B cell (primary cell): ENCODE measurements at regions not wholly inside any gene's neighbourhood (a gene's known extent, or its start where the extent isn't known, plus 50 kb on each side); places are given as distances from the start of the nearest gene placed in this dataset.

Source experiments
- ATAC-seq: fragments of 200-7000 bp; cut with Tn5 transposase; one replicate; pipeline ENCODE4 v1.10.0; 2021; ENCODE audit warnings: low read depth, mild to moderate bottlenecking, moderate number of reproducible peaks, moderate library complexity
- CTCF ChIA-PET: fragments of 350-600 bp; sonication (Branson Sonifier 250); formaldehyde crosslinking; loops from one replicate; lab custom pipeline; 2021; ENCODE audit warnings: antibody characterized with exemption, inconsistent platforms; lab: Charles Lee
- POLR2A ChIA-PET: fragments of 350-600 bp; sonication (Branson Sonifier 250); formaldehyde crosslinking; loops from one replicate; lab custom pipeline; 2021; ENCODE audit warnings: antibody characterized with exemption; lab: Charles Lee
- DNase-seq: peaks from one replicate; pipeline ENCODE4 v3.0.0; 2013
- H2AFZ ChIP-seq: 2 replicates; pipeline ENCODE4 v1.6.1; 2012; ENCODE audit warnings: mild to moderate bottlenecking, low read depth, low read length; ENCODE audit not compliant: insufficient read depth, poor library complexity, severe bottlenecking
- H3K27ac ChIP-seq, 2 donors: 1 replicate in 1 of 2; 2 replicates in 1 of 2; pipeline ENCODE4 v1.5.1; 2012 to 2013; ENCODE audit warnings: low read length in 2 of 2, mild to moderate bottlenecking in 2 of 2, moderate library complexity in 1 of 2
- H3K27me3 ChIP-seq, 4 experiments: fragments of 200-600 bp in 1 of 4; sonication (generic) in 1 of 4; replicated peaks in 1 of 4; 1 replicate in 2 of 4; 2 replicates in 2 of 4; pipeline versions ENCODE4 v1.6.1 to v1.7.0; 2013 to 2016; ENCODE audit warnings: low read length in 3 of 4, mild to moderate bottlenecking in 2 of 4, mixed read lengths in 1 of 4, moderate library complexity in 1 of 4; ENCODE audit not compliant: insufficient read depth in 4 of 4, control insufficient read depth in 3 of 4; ENCODE audit errors: control extremely low read depth in 1 of 4
- H3K36me3 ChIP-seq, 2 experiments: replicated peaks in 1 of 2; 1 replicate in 1 of 2; 2 replicates in 1 of 2; pipeline versions ENCODE4 v1.6.1 to v1.7.1; 2013; ENCODE audit warnings: low read length in 1 of 2; ENCODE audit not compliant: insufficient read depth in 2 of 2, control insufficient read depth in 1 of 2; ENCODE audit errors: control extremely low read depth in 1 of 2, extremely low read depth in 1 of 2
- H3K4me1 ChIP-seq, 2 donors: fragments of 200-600 bp in 1 of 2; sonication (generic) in 1 of 2; 1 replicate in 1 of 2; 2 replicates in 1 of 2; pipeline versions ENCODE4 v1.5.1 to v1.6.1; 2013 to 2017; ENCODE audit warnings: low read length in 2 of 2; ENCODE audit not compliant: control insufficient read depth in 2 of 2, insufficient read depth in 2 of 2
- H3K4me2 ChIP-seq: replicated peaks from 2 replicates; pipeline ENCODE3; 2012; ENCODE audit warnings: mild to moderate bottlenecking, low read depth, low read length; ENCODE audit not compliant: poor library complexity, severe bottlenecking
- H3K4me3 ChIP-seq, 5 experiments: fragments of 200-600 bp in 1 of 5; sonication (generic) in 1 of 5; 1 replicate in 3 of 5; 2 replicates in 2 of 5; pipeline versions ENCODE4 v1.5.1 to v1.7.0; 2011 to 2016; ENCODE audit warnings: low read length in 4 of 5, mild to moderate bottlenecking in 4 of 5, low read depth in 2 of 5, control low read depth in 1 of 5, moderate library complexity in 1 of 5; ENCODE audit not compliant: insufficient read depth in 1 of 5; ENCODE audit errors: control extremely low read depth in 1 of 5, extremely low read depth in 1 of 5
- H3K79me2 ChIP-seq: fragments of 200-600 bp; sonication (generic); one replicate; pipeline ENCODE4 v1.6.0; 2016; ENCODE audit warnings: low read length; ENCODE audit not compliant: control insufficient read depth, insufficient read depth
- H3K9ac ChIP-seq: fragments of 200-600 bp; sonication (generic); 2 replicates; pipeline ENCODE4 v1.6.1; 2017; ENCODE audit warnings: mild to moderate bottlenecking, low read length, moderate library complexity
- H3K9me3 ChIP-seq, 3 donors: one replicate each; pipeline versions ENCODE4 v1.6.1 to v1.7.1; 2013; ENCODE audit warnings: low read length in 2 of 3; ENCODE audit not compliant: control insufficient read depth in 2 of 3, insufficient read depth in 1 of 3; ENCODE audit errors: control extremely low read depth in 1 of 3
- H4K20me1 ChIP-seq: 2 replicates; pipeline ENCODE4 v1.6.0; 2012; ENCODE audit warnings: mild to moderate bottlenecking, low read length; ENCODE audit not compliant: insufficient read depth, control insufficient read depth, poor library complexity, severe bottlenecking
- H3K27ac Mint-ChIP-seq: one replicate; pipeline ENCODE4 v1.8.0; 2021; ENCODE audit warnings: mixed read lengths
- H3K27me3 Mint-ChIP-seq: one replicate; pipeline ENCODE4 v1.8.0; 2021; ENCODE audit warnings: mixed read lengths
- H3K4me1 Mint-ChIP-seq: one replicate; pipeline ENCODE4 v1.8.0; 2021; ENCODE audit warnings: mixed read lengths
- H3K4me3 Mint-ChIP-seq: one replicate; pipeline ENCODE4 v1.8.0; 2021; ENCODE audit warnings: mixed read lengths
- H3K9me3 Mint-ChIP-seq: one replicate; pipeline ENCODE4 v1.8.0; 2022; ENCODE audit warnings: mixed read lengths; ENCODE audit not compliant: insufficient read depth
- CTCF ChIP-seq: fragments of 200-600 bp; IDR thresholded peaks from one replicate; pipeline ENCODE4 v1.8.0; 2022; ENCODE audit warnings: antibody characterized with exemption, mild to moderate bottlenecking
- EZH2 ChIP-seq: IDR thresholded peaks from 2 replicates; pipeline ENCODE4 v1.6.1; 2012; ENCODE audit warnings: borderline replicate concordance, low read depth, mild to moderate bottlenecking, moderate library complexity, low read length; ENCODE audit not compliant: insufficient read depth, poor library complexity, severe bottlenecking
- WGBS: methylation state at CpG from one replicate; pipeline ENCODE4 v1.1.5; 2013; ENCODE audit warnings: missing lambda C conversion rate; ENCODE audit not compliant: insufficient coverage; 5-methylcytosine and 5-hydroxymethylcytosine counted together
- intact Hi-C: fragments of 100-400 bp; cut with micrococcal nuclease; formaldehyde crosslinking; loops from one replicate; pipeline ENCODE4 v1.10.0; 2022

GRCh38 chr3:80099559-80100066 is 331.8 kb upstream of the ROBO1 start:
- intact Hi-C loops: no loop called here
- H3K4me1 ChIP-seq: no peaks in the 10 kb centered on the region
- CTCF ChIA-PET: no interaction called here
- POLR2A ChIA-PET: no interaction called here
- Mint-ChIP-seq H3K4me3 (no peak overlapping the region), H3K27me3 (no peaks in the 10 kb centered on the region), H3K4me1 (no peaks in the 10 kb centered on the region), H3K9me3 (no peaks in the 10 kb centered on the region), H3K27ac (no peak overlapping the region)
- no CpG with 5 or more reads among the region's 1 CpG for WGBS
- no peak for DNase-seq
- no peak overlapping the region for H3K4me3 ChIP-seq
- no peaks in the 10 kb centered on the region for H3K27me3 ChIP-seq
- H4K20me1 ChIP-seq: no peaks in the 10 kb centered on the region
- H3K9ac ChIP-seq: no peak overlapping the region
- H3K4me2 ChIP-seq: no peak overlapping the region
- TF ChIP-seq EZH2 (no peak), CTCF (no peak)
- no peak for ATAC-seq
- no peak overlapping the region for H2AFZ ChIP-seq
- no peaks in the 10 kb centered on the region for H3K9me3 ChIP-seq
- no peaks in the 10 kb centered on the region for H3K36me3 ChIP-seq
- H3K27ac ChIP-seq: no peak overlapping the region
- no peaks in the 10 kb centered on the region for H3K79me2 ChIP-seq

GRCh38 chr3:80097674-80098073 is 329.9 kb upstream of the ROBO1 start:
- no peaks in the 10 kb centered on the region for H3K36me3 ChIP-seq
- H3K4me3 ChIP-seq: no peak overlapping the region
- intact Hi-C loops: no loop called here
- no peaks in the 10 kb centered on the region for H3K27me3 ChIP-seq
- Mint-ChIP-seq H3K9me3 (no peaks in the 10 kb centered on the region), H3K27me3 (no peaks in the 10 kb centered on the region), H3K27ac (no peak overlapping the region), H3K4me1 (no peaks in the 10 kb centered on the region), H3K4me3 (no peak overlapping the region)
- H3K79me2 ChIP-seq: no peaks in the 10 kb centered on the region
- ChIA-PET CTCF (no interaction called here), POLR2A (no interaction called here)
- DNase-seq: no peak
- TF ChIP-seq CTCF: no peak
- no peak for TF ChIP-seq EZH2
- no peak overlapping the region for H2AFZ ChIP-seq
- H3K9me3 ChIP-seq: no peaks in the 10 kb centered on the region
- H3K27ac ChIP-seq: no peak overlapping the region
- ATAC-seq: no peak
- no peaks in the 10 kb centered on the region for H4K20me1 ChIP-seq
- no peak overlapping the region for H3K9ac ChIP-seq
- H3K4me2 ChIP-seq: no peak overlapping the region
- H3K4me1 ChIP-seq: no peaks in the 10 kb centered on the region
- no CpG with 5 or more reads among the region's 2 CpGs for WGBS
